ENCODE measurements at regions not wholly inside any gene's neighbourhood (a gene's known extent, or its start where the extent isn't known, plus 50 kb on each side); places are given as distances from the start of the nearest gene placed in this dataset.
A peak's percentile ranks its signal among the peaks of the same experiment; 100 is the strongest.

- TF ChIP-seq CTCF (IDR thresholded peaks at IDR 0.05), result no peak
- no peak overlapping the region for H3K27ac ChIP-seq
- no peak overlapping the region for H3K4me3 ChIP-seq
- DNase-seq (ENCODE audit: low spot score), result peak; percentile 31
Observed at GRCh38 chr2:236974752-236975151, 110.9 kb upstream of the COPS8 start.

- no peak for DNase-seq (ENCODE audit: low spot score)
- no peak overlapping the region for H3K4me3 ChIP-seq
Observed at GRCh38 chr2:236975766-236976165, 109.9 kb upstream of the COPS8 start.

GRCh38 chr2:236976266-236977062 lies 109.2 kb upstream of the COPS8 start:
- TF ChIP-seq CTCF (IDR thresholded peaks at IDR 0.05), result no peak
- Histone ChIP-seq H3K27ac (peak overlapping the region in 1 of 2 donors; percentile 37), H3K4me3 (no peak overlapping the region)
- DNase-seq (ENCODE audit: low spot score), result peak; percentile 66

More at GRCh38 chr2:236975766-236976165, 109.9 kb upstream of the COPS8 start:
- H3K27ac ChIP-seq, result no peak overlapping the region
- TF ChIP-seq CTCF (IDR thresholded peaks at IDR 0.05), result no peak

- DNase-seq (ENCODE audit: low spot score), result no peak
- no peak for TF ChIP-seq CTCF (IDR thresholded peaks at IDR 0.05)
- H3K4me3 ChIP-seq, result no peak overlapping the region
- peak overlapping the region in 1 of 2 donors; percentile 37 for H3K27ac ChIP-seq
Observed at GRCh38 chr2:236977063-236977851, 108.4 kb upstream of the COPS8 start.

- no peak for DNase-seq (ENCODE audit: low spot score)
- no peak overlapping the region for H3K4me3 ChIP-seq
- TF ChIP-seq CTCF (IDR thresholded peaks at IDR 0.05), result no peak
- H3K27ac ChIP-seq, result no peak overlapping the region
Observed at GRCh38 chr2:236977852-236978398, 107.8 kb upstream of the COPS8 start.

- Histone ChIP-seq H3K27ac (no peak overlapping the region), H3K4me3 (no peak overlapping the region)
- DNase-seq (ENCODE audit: low spot score), result no peak
- no peak for TF ChIP-seq CTCF (IDR thresholded peaks at IDR 0.05)
Observed at GRCh38 chr2:236979664-236980063, 106.0 kb upstream of the COPS8 start.
